ENCODE measurements at regions not wholly inside any gene's neighbourhood (a gene's known extent, or its start where the extent isn't known, plus 50 kb on each side); places are given as distances from the start of the nearest gene placed in this dataset.

- TF ChIP-seq, protein P1, sequence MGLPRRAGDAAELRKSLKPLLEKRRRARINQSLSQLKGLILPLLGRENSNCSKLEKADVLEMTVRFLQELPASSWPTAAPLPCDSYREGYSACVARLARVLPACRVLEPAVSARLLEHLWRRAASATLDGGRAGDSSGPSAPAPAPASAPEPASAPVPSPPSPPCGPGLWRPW (IDR thresholded peaks at IDR 0.05): no peak
- no peak for TF ChIP-seq CTCF (IDR thresholded peaks at IDR 0.05)
- TF ChIP-seq RAD21 (conservative IDR thresholded peaks at IDR 0.05 in 1 of 2, IDR thresholded peaks at IDR 0.05 in 1 of 2): no peak
- no peak for TF ChIP-seq EP300 (IDR thresholded peaks at IDR 0.05)
- no peak for TF ChIP-seq GATA3 (IDR thresholded peaks at IDR 0.05; ENCODE audit: borderline replicate concordance)
- TF ChIP-seq, protein P2, sequence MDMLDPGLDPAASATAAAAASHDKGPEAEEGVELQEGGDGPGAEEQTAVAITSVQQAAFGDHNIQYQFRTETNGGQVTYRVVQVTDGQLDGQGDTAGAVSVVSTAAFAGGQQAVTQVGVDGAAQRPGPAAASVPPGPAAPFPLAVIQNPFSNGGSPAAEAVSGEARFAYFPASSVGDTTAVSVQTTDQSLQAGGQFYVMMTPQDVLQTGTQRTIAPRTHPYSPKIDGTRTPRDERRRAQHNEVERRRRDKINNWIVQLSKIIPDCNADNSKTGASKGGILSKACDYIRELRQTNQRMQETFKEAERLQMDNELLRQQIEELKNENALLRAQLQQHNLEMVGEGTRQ (IDR thresholded peaks at IDR 0.05): no peak
- TF ChIP-seq MAZ (IDR thresholded peaks at IDR 0.05; ENCODE audit: borderline replicate concordance, low read depth, low read length): no peak
- TF ChIP-seq MAX (IDR thresholded peaks at IDR 0.05): no peak
- no peak for TF ChIP-seq POLR2A (IDR thresholded peaks at IDR 0.05; ENCODE audit: low read length)
- TF ChIP-seq ELK1 (IDR thresholded peaks at IDR 0.05; ENCODE audit: low read depth, low read length): no peak
- no peak for TF ChIP-seq NFE2L2 (conservative IDR thresholded peaks at IDR 0.05; ENCODE audit: low read length)
- no peak for TF ChIP-seq CHD2 (IDR thresholded peaks at IDR 0.05; ENCODE audit: low read length, partially characterized antibody)
Measured at GRCh38 chrX:7580127-7580526, 262.8 kb upstream of the VCX start.
